K562 (cell line): ENCODE measurements at regions not wholly inside any gene's neighbourhood (a gene's known extent, or its start where the extent isn't known, plus 50 kb on each side); places are given as distances from the start of the nearest gene placed in this dataset.

Experiments
- ARNT ChIP-seq, 2 experiments: fragments of 450-650 bp; IDR thresholded peaks; 2 replicates each; pipeline ENCODE4 v1.6.1; 2016; ENCODE audit warnings: mild to moderate bottlenecking in 1 of 2
- CBFA2T2 ChIP-seq: fragments of 450-650 bp; conservative IDR thresholded peaks from 2 replicates; pipeline ENCODE4 v1.6.1; 2017; ENCODE audit warnings: mild to moderate bottlenecking
- CBFA2T3 ChIP-seq: fragments of 450-650 bp; IDR thresholded peaks from 2 replicates; pipeline ENCODE4 v1.6.1; 2017
- CCNT2 ChIP-seq: IDR thresholded peaks from 2 replicates; pipeline ENCODE4 v1.6.1; 2011; ENCODE audit warnings: borderline replicate concordance, low read depth, mild to moderate bottlenecking, moderate library complexity, mixed read lengths, low read length; ENCODE audit not compliant: insufficient read length; ENCODE audit errors: extremely low read depth
- CREM ChIP-seq: IDR thresholded peaks from 2 replicates; pipeline ENCODE4 v1.6.1; 2014; ENCODE audit warnings: antibody characterized with exemption, low read depth
- CTBP1 ChIP-seq: fragments of 450-650 bp; IDR thresholded peaks from 2 replicates; pipeline ENCODE4 v1.6.1; 2016; ENCODE audit warnings: borderline replicate concordance
- DPF2 ChIP-seq: fragments of 450-650 bp; IDR thresholded peaks from 2 replicates; pipeline ENCODE4 v1.6.1; 2016
- EP300 ChIP-seq: IDR thresholded peaks from 2 replicates; pipeline ENCODE4 v1.6.1; 2012; ENCODE audit warnings: low read length, improper control_type of control experiment
- ETV6 ChIP-seq, 3 experiments: fragments of 150-350 bp in 1 of 3; sonication (generic) in 1 of 3; formaldehyde crosslinking in 1 of 3; IDR thresholded peaks; 2 replicates each; pipeline versions ENCODE4 v1.6.1 to v1.8.0; 2014 to 2022; ENCODE audit warnings: borderline replicate concordance in 2 of 3, low read depth in 2 of 3, antibody characterized with exemption in 1 of 3, low read length in 1 of 3, mild to moderate bottlenecking in 1 of 3, missing genetic modification reagents in 1 of 3
- HDAC6 ChIP-seq: IDR thresholded peaks from 2 replicates; pipeline ENCODE4 v1.6.1; 2012; ENCODE audit warnings: low read depth, mild to moderate bottlenecking, control low read depth, inconsistent platforms, low read length, moderate library complexity
- KDM5B ChIP-seq: fragments of 200-600 bp; sonication (generic); IDR thresholded peaks from 2 replicates; pipeline ENCODE4 v1.6.1; 2012; ENCODE audit warnings: low read depth, mild to moderate bottlenecking, moderate library complexity, low read length, control low read depth, inconsistent platforms; ENCODE audit not compliant: insufficient replicate concordance
- MTA3 ChIP-seq: fragments of 450-650 bp; formaldehyde crosslinking; IDR thresholded peaks from 2 replicates; pipeline ENCODE4 v1.6.1; 2017; ENCODE audit warnings: mild to moderate bottlenecking, borderline replicate concordance
- NR2C2 ChIP-seq, 2 experiments: fragments of 200-800 bp in 1 of 2; sonication (Bioruptor generic) in 1 of 2; sonication (generic) in 1 of 2; formaldehyde crosslinking in 1 of 2; IDR thresholded peaks; 2 replicates each; pipeline versions ENCODE4 v1.6.1 to v1.8.0; 2016 to 2022; ENCODE audit warnings: mild to moderate bottlenecking in 1 of 2, missing compliant biosample characterization in 1 of 2, missing genetic modification characterization in 1 of 2, missing genetic modification reagents in 1 of 2
- SMARCE1 ChIP-seq: fragments of 450-650 bp; IDR thresholded peaks from 2 replicates; pipeline ENCODE4 v1.7.1; 2016; ENCODE audit warnings: mild to moderate bottlenecking
- TAL1 ChIP-seq: fragments of 450-650 bp; IDR thresholded peaks from 2 replicates; pipeline ENCODE4 v1.6.1; 2016; ENCODE audit warnings: mild to moderate bottlenecking
- TFAP4 ChIP-seq: sonication (generic); formaldehyde crosslinking; IDR thresholded peaks from 2 replicates; pipeline ENCODE4 v1.8.0; 2022; ENCODE audit warnings: missing genetic modification reagents, mild to moderate bottlenecking, moderate library complexity, borderline replicate concordance
- ZNF263 ChIP-seq: sonication (generic); formaldehyde crosslinking; IDR thresholded peaks from 2 replicates; pipeline ENCODE4 v1.8.0; 2022; ENCODE audit warnings: mild to moderate bottlenecking, missing genetic modification reagents, borderline replicate concordance
- ZNF41 ChIP-seq: fragments of 250-450 bp; sonication (Bioruptor Pico); conservative IDR thresholded peaks from 2 replicates; pipeline ENCODE4 v1.4.0; 2020; ENCODE audit warnings: mild to moderate bottlenecking
- ZNF780A ChIP-seq: fragments of 250-450 bp; sonication (Bioruptor Pico); IDR thresholded peaks from 2 replicates; pipeline ENCODE4 v1.5.0; 2021; ENCODE audit warnings: mild to moderate bottlenecking

GRCh38 chrX:40298069-40298468 lies 200.3 kb upstream of the BCOR start (continued):
- no peak for TF ChIP-seq ARNT (IDR thresholded peaks at IDR 0.05)
- no peak for TF ChIP-seq HDAC6
- TF ChIP-seq TAL1, result peak; percentile 62
- TF ChIP-seq EP300, result peak; percentile 37; the same call in 1 of the 2 replicates
- TF ChIP-seq MTA3, result no peak
- no peak for TF ChIP-seq KDM5B
- no peak for TF ChIP-seq ZNF41 (CRISPR knock-in tag)
- 0 out of 2 replicates have a peak, but pooled peaks have one; percentile 28 for TF ChIP-seq DPF2
- TF ChIP-seq ZNF263, result peak; percentile 43; the same call in 1 of the 2 replicates
- peak; percentile 29 for TF ChIP-seq CCNT2
- no peak for TF ChIP-seq ZNF780A (CRISPR knock-in tag)
- TF ChIP-seq CTBP1, result peak; percentile 26; the same call in 1 of the 2 replicates
- 0 out of 2 replicates have a peak, but pooled peaks have one; percentile 8 for TF ChIP-seq TFAP4 (CRISPR knock-in tag)
- no peak for TF ChIP-seq ETV6 (IDR thresholded peaks at IDR 0.05; ENCODE audit: borderline replicate concordance in 1 of 2, low read depth in 2 of 2, low read length in 1 of 2)
- TF ChIP-seq ETV6 (CRISPR knock-in tag; IDR thresholded peaks at IDR 0.05; ENCODE audit: borderline replicate concordance), result no peak
- peak; percentile 29; the same call in 1 of the 2 replicates for TF ChIP-seq CBFA2T2
- TF ChIP-seq SMARCE1, result peak; percentile 57; the same call in 1 of the 2 replicates
- peak; percentile 51 for TF ChIP-seq CBFA2T3
- no peak for TF ChIP-seq NR2C2 (CRISPR knock-in tag; IDR thresholded peaks at IDR 0.05)
- peak; percentile 47; the same call in 1 of the 2 replicates for TF ChIP-seq NR2C2 (tag; IDR thresholded peaks at IDR 0.05)
- no peak for TF ChIP-seq CREM
